OCI-LY1 (cell line): ENCODE measurements at regions not wholly inside any gene's neighbourhood (a gene's known extent, or its start where the extent isn't known, plus 50 kb on each side); places are given as distances from the start of the nearest gene placed in this dataset.

ENCODE experiments used
- H2AFZ ChIP-seq: fragments of 200-600 bp; sonication (generic), shearing (Covaris generic); 2 replicates; pipeline ENCODE4 v1.6.0; 2014; ENCODE audit warnings: antibody characterized with exemption, mild to moderate bottlenecking, low read length
- H3F3A ChIP-seq: fragments of 200-600 bp; sonication (generic), shearing (Covaris generic); 2 replicates; pipeline ENCODE4 v1.6.0; 2014; ENCODE audit warnings: mild to moderate bottlenecking, antibody characterized with exemption, low read length, moderate library complexity; ENCODE audit not compliant: insufficient read depth
- H3K27ac ChIP-seq: fragments of 200-600 bp; sonication (generic); 2 replicates; pipeline ENCODE4 v1.5.1; 2014; ENCODE audit warnings: low read length, mixed run types, mild to moderate bottlenecking, low read depth; ENCODE audit not compliant: poor library complexity, severe bottlenecking
- H3K27me3 ChIP-seq: fragments of 200-600 bp; sonication (generic); 2 replicates; pipeline ENCODE4 v1.6.0; 2014; ENCODE audit warnings: antibody characterized with exemption, mild to moderate bottlenecking, low read length, moderate library complexity; ENCODE audit not compliant: insufficient read depth
- H3K36me3 ChIP-seq: fragments of 200-600 bp; sonication (generic); 2 replicates; pipeline ENCODE4 v1.6.1; 2014; ENCODE audit warnings: mild to moderate bottlenecking, antibody characterized with exemption, low read length, moderate library complexity, mixed read lengths; ENCODE audit not compliant: insufficient read depth
- H3K4me1 ChIP-seq: fragments of 200-600 bp; sonication (generic); 2 replicates; pipeline ENCODE4 v1.5.1; 2014; ENCODE audit warnings: mild to moderate bottlenecking, low read length, moderate library complexity; ENCODE audit not compliant: insufficient read depth, severe bottlenecking
- H3K4me2 ChIP-seq: fragments of 200-600 bp; sonication (generic), shearing (Covaris generic); 2 replicates; pipeline ENCODE4 v1.6.1; 2014; ENCODE audit warnings: low read length
- H3K4me3 ChIP-seq: fragments of 200-600 bp; sonication (generic); 2 replicates; pipeline ENCODE4 v1.5.1; 2014; ENCODE audit warnings: low read length, low read depth, mild to moderate bottlenecking, mixed read lengths; ENCODE audit not compliant: poor library complexity, severe bottlenecking
- H3K79me2 ChIP-seq: fragments of 200-600 bp; shearing (Covaris generic); 2 replicates; pipeline ENCODE4 v1.6.1; 2016; ENCODE audit warnings: mixed run types, low read length, mixed read lengths; ENCODE audit not compliant: insufficient read depth
- H3K9ac ChIP-seq: fragments of 200-600 bp; sonication (generic), shearing (Covaris generic); 2 replicates; pipeline ENCODE4 v1.6.1; 2014; ENCODE audit warnings: mild to moderate bottlenecking, low read length, mixed read lengths
- H3K9me2 ChIP-seq: fragments of 200-600 bp; sonication (generic), shearing (Covaris generic); 2 replicates; pipeline ENCODE4 v1.6.1; 2014; ENCODE audit warnings: low read depth, mild to moderate bottlenecking, low read length, mixed read lengths
- H3K9me3 ChIP-seq: fragments of 200-600 bp; shearing (Covaris generic); 2 replicates; pipeline ENCODE4 v1.6.1; 2014; ENCODE audit warnings: low read length, mixed read lengths
- H4K20me1 ChIP-seq: fragments of 200-600 bp; sonication (generic), shearing (Covaris generic); 2 replicates; pipeline ENCODE4 v1.6.0; 2016; ENCODE audit warnings: mild to moderate bottlenecking, low read length; ENCODE audit not compliant: insufficient read depth
- EZH2 ChIP-seq: fragments of 200-600 bp; sonication (generic), shearing (Covaris generic); IDR thresholded peaks from 2 replicates; pipeline ENCODE4 v1.8.0; 2017; ENCODE audit warnings: borderline replicate concordance, mixed run types, mild to moderate bottlenecking, antibody characterized with exemption, low read length, moderate library complexity, mixed read lengths
- TF ChIP-seq, protein P1 (sequence below): fragments of 200-600 bp; sonication (generic), shearing (Covaris generic); IDR thresholded peaks from 2 replicates; pipeline ENCODE4 v1.5.1; 2017; ENCODE audit warnings: mild to moderate bottlenecking, antibody characterized with exemption, low read length, moderate library complexity, mixed read lengths

DNA sequence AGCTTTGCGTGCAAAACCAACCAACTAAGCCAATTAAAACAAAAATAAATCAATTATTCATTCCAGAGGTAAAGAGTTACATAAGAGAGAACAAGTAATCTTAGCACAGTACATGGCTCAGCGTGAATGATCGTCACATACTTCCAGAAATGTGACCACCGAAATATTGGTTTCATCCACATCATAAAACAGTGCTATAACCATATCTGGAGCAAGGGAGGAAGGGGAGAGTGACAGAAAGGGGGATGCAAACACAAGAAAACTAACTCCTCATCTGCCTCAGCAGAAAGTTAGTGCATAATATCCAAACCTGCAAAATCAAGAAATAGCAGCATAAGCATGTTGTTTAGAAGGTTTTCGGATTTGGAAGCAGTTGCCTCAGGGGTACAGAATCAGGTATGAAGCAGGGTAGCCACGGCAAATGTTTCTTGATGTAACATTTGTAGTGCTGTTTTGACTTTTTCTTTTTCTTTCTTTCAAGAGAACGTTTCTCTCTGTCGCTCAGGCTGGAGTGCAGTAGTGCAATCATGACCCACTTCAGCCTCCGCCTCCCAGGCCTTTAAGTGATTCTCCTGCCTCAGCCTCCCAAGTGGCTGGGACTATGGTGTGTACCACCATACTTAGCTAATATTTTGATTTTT lies 93.9 kb upstream of the EGLN3 start:
- no peak overlapping the region for H3K27ac ChIP-seq
- H3K4me1 ChIP-seq, result no peaks in the 10 kb centered on the region
- no peaks in the 10 kb centered on the region for H3K9me3 ChIP-seq
- no peak overlapping the region for H3K4me2 ChIP-seq
- no peak overlapping the region for H3K4me3 ChIP-seq
- H3K79me2 ChIP-seq, result no peaks in the 10 kb centered on the region
- no peaks in the 10 kb centered on the region for H4K20me1 ChIP-seq
- no peaks in the 10 kb centered on the region for H3K9me2 ChIP-seq
- no peak overlapping the region for H2AFZ ChIP-seq
- no peak overlapping the region for H3K9ac ChIP-seq
- H3K27me3 ChIP-seq, result no peaks in the 10 kb centered on the region
- no peaks in the 10 kb centered on the region for H3K36me3 ChIP-seq
- TF ChIP-seq, protein P1, sequence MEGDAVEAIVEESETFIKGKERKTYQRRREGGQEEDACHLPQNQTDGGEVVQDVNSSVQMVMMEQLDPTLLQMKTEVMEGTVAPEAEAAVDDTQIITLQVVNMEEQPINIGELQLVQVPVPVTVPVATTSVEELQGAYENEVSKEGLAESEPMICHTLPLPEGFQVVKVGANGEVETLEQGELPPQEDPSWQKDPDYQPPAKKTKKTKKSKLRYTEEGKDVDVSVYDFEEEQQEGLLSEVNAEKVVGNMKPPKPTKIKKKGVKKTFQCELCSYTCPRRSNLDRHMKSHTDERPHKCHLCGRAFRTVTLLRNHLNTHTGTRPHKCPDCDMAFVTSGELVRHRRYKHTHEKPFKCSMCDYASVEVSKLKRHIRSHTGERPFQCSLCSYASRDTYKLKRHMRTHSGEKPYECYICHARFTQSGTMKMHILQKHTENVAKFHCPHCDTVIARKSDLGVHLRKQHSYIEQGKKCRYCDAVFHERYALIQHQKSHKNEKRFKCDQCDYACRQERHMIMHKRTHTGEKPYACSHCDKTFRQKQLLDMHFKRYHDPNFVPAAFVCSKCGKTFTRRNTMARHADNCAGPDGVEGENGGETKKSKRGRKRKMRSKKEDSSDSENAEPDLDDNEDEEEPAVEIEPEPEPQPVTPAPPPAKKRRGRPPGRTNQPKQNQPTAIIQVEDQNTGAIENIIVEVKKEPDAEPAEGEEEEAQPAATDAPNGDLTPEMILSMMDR, result no peak
- no peak for TF ChIP-seq EZH2
- H3F3A ChIP-seq, result no peaks in the 10 kb centered on the region

- H3K9ac ChIP-seq, result no peak overlapping the region
- no peaks in the 10 kb centered on the region for H3F3A ChIP-seq
- no peak overlapping the region for H3K27ac ChIP-seq
- no peak overlapping the region for H3K4me2 ChIP-seq
- H3K79me2 ChIP-seq, result no peaks in the 10 kb centered on the region
- H4K20me1 ChIP-seq, result no peaks in the 10 kb centered on the region
- H3K9me3 ChIP-seq, result no peaks in the 10 kb centered on the region
- no peaks in the 10 kb centered on the region for H3K36me3 ChIP-seq
- no peaks in the 10 kb centered on the region for H3K4me1 ChIP-seq
- TF ChIP-seq, protein P1, result no peak
- no peak for TF ChIP-seq EZH2
- H3K27me3 ChIP-seq, result no peaks in the 10 kb centered on the region
- H3K9me2 ChIP-seq, result no peaks in the 10 kb centered on the region
- H3K4me3 ChIP-seq, result no peak overlapping the region
- H2AFZ ChIP-seq, result no peak overlapping the region
These were observed 93.4 kb upstream of the EGLN3 start for GRCh38 chr14:34044373-34044637.

- H2AFZ ChIP-seq, result no peak overlapping the region
- H3K27me3 ChIP-seq, result no peaks in the 10 kb centered on the region
- H3K27ac ChIP-seq, result no peak overlapping the region
- H3K9me3 ChIP-seq, result no peaks in the 10 kb centered on the region
- no peaks in the 10 kb centered on the region for H3K9me2 ChIP-seq
- H3F3A ChIP-seq, result no peaks in the 10 kb centered on the region
- H3K9ac ChIP-seq, result no peak overlapping the region
- no peaks in the 10 kb centered on the region for H4K20me1 ChIP-seq
- no peaks in the 10 kb centered on the region for H3K36me3 ChIP-seq
- no peak overlapping the region for H3K4me2 ChIP-seq
- H3K4me3 ChIP-seq, result no peak overlapping the region
- no peaks in the 10 kb centered on the region for H3K4me1 ChIP-seq
- H3K79me2 ChIP-seq, result no peaks in the 10 kb centered on the region
- no peak for TF ChIP-seq EZH2
- TF ChIP-seq, protein P1, result no peak
These were observed 92.9 kb upstream of the EGLN3 start for GRCh38 chr14:34043627-34044372.
